ENCODE measurements at regions not wholly inside any gene's neighbourhood (a gene's known extent, or its start where the extent isn't known, plus 50 kb on each side); places are given as distances from the start of the nearest gene placed in this dataset.
"Not testable (repeated sequence)": the region's sequence is repeated elsewhere in the genome, so short reads cannot be mapped to it uniquely, and the experiment has no call there.

GRCh38 chr18:15164446-15164845 is 416.5 kb downstream of the ANKRD30B start:
- not testable (repeated sequence) for DNase-seq (ENCODE audit: low read depth)

- no peak for DNase-seq (ENCODE audit: low read depth)
Observed at GRCh38 chr18:15165048-15165447, 417.1 kb downstream of the ANKRD30B start.

- not testable (repeated sequence) for DNase-seq (ENCODE audit: low read depth)
Observed at GRCh38 chr18:15193028-15193427, 445.1 kb downstream of the ANKRD30B start.

GRCh38 chr18:15193813-15194212 is 445.8 kb downstream of the ANKRD30B start:
- peak; percentile 1 for DNase-seq (ENCODE audit: low read depth)

- DNase-seq (ENCODE audit: low read depth), result not testable (repeated sequence)
Observed at GRCh38 chr18:15197338-15198115, 449.6 kb downstream of the ANKRD30B start.

GRCh38 chr18:15198116-15198389 is 450.1 kb downstream of the ANKRD30B start:
- DNase-seq (ENCODE audit: low read depth), result no peak
